Non-pigmented ciliary epithelial cell (primary cell): ENCODE measurements at regions not wholly inside any gene's neighbourhood (a gene's known extent, or its start where the extent isn't known, plus 50 kb on each side); places are given as distances from the start of the nearest gene placed in this dataset.
"Not testable (repeated sequence)": the region's sequence is repeated elsewhere in the genome, so short reads cannot be mapped to it uniquely, and the experiment has no call there.

ENCODE experiments used
- DNase-seq: peaks from one replicate; pipeline ENCODE4 v3.0.0-alpha.2; 2010; ENCODE audit warnings: low read depth

GRCh38 chr6:79392094-79392493 is 145.1 kb downstream of the LCA5 start:
- no peak for DNase-seq

DNA sequence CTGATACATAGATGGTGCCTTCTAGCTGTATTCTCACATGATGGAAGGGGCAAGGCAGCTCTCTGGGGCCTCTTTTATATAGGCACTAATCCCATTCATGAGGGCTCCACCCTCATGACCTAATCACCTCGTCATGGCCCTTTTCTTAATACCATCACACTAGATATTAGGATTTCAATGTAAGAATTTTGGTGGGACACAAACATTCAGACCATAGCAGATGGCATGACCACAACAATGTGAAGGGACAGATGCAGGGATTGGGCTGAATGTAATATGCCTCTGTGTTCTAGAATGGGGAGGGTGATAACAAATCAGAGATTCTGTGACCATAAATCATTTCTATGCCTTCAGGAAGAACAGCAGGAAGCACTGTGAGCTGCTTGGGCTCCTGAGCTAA is 145.8 kb downstream of the LCA5 start:
- no peak for DNase-seq

DNA sequence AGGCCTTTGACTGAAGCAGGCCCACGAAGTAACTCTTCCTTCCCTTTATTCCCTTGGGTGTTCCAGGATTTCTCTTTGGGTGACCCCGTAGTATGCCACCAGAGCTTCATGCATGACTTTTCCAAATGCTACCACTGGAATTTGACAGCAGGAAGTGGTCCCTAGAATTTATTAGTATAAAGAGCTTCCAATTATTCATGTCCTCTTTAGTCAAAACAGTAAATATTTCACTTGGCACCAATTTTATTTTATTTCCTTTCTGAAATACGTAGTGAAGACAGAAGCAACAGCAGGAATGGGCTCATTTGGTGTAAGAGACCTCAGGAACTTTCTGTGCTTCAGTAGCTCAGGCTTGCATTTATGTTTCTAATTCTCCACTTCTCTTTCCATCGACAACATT is 151.3 kb downstream of the LCA5 start:
- DNase-seq: no peak

DNA sequence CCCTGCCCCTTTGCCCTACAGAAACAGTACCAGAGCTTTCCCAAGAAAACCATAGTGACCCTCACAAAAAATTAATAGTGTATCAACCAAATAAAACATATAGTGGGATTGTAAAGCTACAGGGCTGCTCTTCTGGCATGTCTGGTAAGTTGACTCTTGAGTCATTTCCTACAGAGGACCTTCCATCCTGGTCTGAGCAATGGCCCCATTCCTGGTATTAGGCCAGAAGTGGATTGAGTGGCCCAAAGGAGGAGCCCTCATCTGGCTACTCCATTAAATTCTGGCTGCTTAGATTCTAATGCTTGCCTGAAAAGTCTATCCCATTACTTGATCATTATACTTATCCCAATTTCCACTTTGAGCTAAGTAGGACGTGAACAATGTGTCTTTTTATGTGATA is 150.9 kb upstream of the HMGN3 start:
- DNase-seq: no peak

GRCh38 chr6:79384845-79385244 is 150.4 kb upstream of the HMGN3 start:
- peak; percentile 19 for DNase-seq

- no peak for DNase-seq
Observed at GRCh38 chr6:79378957-79379356, 144.5 kb upstream of the HMGN3 start.

- DNase-seq: no peak
Observed at GRCh38 chr6:79377888-79378348, 143.4 kb upstream of the HMGN3 start.

DNA sequence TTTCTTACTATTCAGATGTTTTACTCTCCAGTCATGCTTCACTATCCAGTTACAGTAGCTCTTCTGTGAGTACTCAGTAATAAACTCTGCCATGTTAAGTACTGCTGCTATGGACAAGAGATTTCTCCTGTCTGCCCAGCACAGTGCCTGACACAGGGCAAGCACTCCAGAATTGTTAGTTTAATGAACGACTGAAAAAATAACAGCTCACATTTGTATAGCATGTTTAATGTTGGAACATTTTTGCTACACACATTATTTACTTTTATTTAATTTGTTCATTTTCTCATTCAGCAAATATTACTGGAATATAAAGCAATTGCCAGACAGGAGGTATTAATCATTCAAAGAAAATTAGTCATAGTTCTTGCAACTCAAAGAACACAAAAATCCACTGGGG is 142.6 kb upstream of the HMGN3 start:
- no peak for DNase-seq

DNA sequence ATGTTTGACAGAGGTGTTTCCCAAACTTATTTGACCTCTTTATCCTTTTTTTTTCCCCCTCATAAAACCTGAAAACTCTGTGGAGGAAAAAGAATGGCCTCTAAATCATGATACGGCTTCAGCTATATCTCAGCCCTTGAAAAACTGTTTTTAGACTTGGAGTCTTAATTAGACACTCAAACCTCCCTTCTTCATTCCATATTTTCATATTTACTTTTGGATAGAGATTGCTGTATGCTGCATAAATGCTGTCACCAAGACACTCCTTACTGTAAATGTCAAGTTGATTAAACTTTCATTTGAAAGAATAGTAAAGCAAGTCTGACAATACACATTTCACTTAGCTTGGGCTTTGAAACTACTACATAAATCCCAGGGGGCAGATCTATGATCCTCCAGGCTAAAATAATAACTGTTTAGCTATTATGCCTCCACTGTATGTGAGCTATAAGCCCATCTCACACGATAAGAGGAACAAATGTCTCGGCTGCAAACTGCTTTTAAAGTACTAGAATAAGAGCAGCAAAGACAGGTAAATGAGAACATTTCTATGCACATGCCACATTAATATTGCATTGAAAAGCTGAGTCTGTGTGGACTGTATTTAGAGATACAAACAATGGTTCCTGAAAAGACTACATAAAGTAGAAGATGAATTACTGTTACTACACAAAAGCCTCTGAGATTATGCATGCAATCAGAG is 141.3 kb upstream of the HMGN3 start:
- DNase-seq: no peak

- no peak for DNase-seq
Observed at GRCh38 chr6:79374308-79374707, 139.8 kb upstream of the HMGN3 start.

- no peak for DNase-seq
Observed at GRCh38 chr6:79373880-79374279, 139.4 kb upstream of the HMGN3 start.

DNA sequence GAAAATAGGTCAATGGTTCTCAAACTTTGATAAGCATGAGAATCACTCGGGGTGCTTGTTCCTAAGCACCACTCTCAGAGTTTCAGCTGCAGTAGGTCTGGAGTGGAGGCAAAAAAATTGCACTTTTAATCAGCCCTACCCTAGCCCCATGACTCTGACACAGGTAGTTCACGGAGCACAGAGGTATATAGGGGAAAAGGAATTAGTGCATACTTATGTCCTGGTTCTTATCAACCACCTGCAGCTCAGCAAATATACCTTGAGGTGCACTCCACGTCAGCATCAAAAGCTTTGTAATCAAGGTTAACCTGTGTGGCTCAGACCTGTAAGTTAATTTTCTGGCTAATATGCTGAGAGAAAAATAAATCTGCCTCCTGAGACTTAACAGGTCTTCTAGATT is 138.8 kb upstream of the HMGN3 start:
- no peak for DNase-seq

DNA sequence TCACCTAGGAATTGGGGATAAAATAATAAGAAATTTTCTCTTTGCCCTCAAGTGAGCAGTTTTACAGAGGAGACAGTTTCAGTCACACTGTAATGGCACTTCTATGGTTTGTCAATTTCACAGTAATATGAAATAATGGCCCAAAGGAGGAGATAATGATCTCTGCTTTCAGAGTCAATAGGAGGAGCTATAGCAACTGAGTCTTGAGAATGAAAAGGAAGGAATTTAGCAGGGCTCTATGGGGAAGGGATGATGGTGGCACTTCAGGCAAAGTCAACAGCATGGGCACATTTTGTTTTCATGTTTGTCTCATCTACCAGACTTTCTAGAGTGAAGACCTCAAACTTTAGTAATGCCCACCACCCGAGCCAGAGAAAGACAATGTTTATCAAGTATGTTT is 138.3 kb upstream of the HMGN3 start:
- DNase-seq: no peak

GRCh38 chr6:79369026-79369425 is 134.5 kb upstream of the HMGN3 start:
- DNase-seq: no peak

GRCh38 chr6:79363441-79363840 is 129.0 kb upstream of the HMGN3 start:
- DNase-seq: not testable (repeated sequence)

- not testable (repeated sequence) for DNase-seq
Observed at GRCh38 chr6:79361074-79361473, 126.6 kb upstream of the HMGN3 start.

- DNase-seq: no peak
Observed at GRCh38 chr6:79353226-79353625, 118.7 kb upstream of the HMGN3 start.

- no peak for DNase-seq
Observed at GRCh38 chr6:79338493-79338892, 104.0 kb upstream of the HMGN3 start.

DNA sequence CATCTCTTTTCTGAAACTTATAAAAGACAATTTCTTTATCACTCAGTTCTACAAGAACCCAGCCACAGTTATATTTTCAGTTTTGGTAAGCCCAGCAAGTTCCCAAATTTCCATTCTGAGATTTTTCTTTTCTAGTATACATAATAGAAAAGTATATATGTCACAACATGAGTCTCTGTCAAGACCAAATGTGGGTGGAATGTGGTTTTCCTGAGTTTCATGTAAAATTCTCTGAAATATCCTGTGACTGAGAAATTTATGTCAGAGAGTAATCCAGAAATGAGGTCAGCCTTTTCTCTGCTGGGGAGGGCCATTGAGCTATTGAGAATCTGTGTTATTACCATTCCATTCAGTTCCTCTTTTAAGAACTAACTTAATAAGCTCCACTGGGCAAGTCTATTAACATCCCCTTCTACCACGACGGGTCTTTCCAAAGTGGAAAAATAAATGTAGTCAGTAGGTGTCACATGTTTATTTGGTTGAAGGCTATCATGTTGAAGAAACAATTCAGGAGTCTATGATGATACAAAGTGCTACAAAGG is 100.7 kb upstream of the HMGN3 start:
- no peak for DNase-seq

DNA sequence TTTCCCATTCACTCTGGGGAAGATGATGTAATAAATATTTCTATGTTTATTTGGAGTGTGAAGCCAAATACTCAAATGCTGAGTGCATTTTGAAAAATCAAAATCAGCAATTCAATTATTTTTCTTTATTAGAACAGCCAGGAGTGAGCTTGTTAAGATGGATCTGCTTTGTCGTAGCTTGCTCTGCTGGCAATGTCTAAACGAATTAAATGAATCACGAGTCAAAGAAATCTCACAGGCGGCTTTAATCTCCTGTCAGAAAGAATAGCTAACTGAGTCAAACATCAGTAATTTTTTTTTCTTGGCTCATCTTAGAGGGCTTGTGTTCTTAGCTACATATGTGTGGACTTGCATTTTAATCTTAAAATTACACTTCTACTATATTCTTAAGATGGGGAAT is 100.2 kb upstream of the HMGN3 start:
- DNase-seq: no peak

DNA sequence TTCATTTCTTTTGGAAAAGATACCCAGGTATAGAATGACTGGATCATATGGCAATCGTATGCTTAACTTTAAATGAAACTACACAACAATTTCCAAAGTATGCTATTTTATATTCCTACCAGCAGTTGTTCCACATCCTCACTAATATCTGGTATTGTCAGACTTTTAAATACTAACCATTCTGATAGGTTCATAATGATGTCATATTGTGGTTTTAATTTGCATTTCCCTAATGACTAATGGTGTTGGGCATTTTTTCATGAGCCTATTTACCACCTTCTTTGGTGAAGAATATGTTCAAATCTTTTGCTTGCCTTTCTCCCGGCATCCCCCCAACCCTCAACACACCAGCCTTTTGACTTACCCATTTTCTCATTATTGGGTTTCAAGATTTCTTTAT is 96.2 kb upstream of the HMGN3 start:
- DNase-seq: no peak

- DNase-seq: no peak
Observed at GRCh38 chr6:79313254-79313653, 78.8 kb upstream of the HMGN3 start.

- peak; percentile 9 for DNase-seq
Observed at GRCh38 chr6:79307321-79308036, 73.0 kb upstream of the HMGN3 start.

GRCh38 chr6:79305020-79305419 is 70.5 kb upstream of the HMGN3 start:
- no peak for DNase-seq
